Activated CD8-positive, alpha-beta T cell treated with anti-CD3 and anti-CD28 coated beads, Interleukin-2, amount 10 ng/mL, durations not matched to agents 7 days and 5 days (primary cell): ENCODE measurements at regions not wholly inside any gene's neighbourhood (a gene's known extent, or its start where the extent isn't known, plus 50 kb on each side); places are given as distances from the start of the nearest gene placed in this dataset.

Source experiments
- ATAC-seq: fragments of 150-1000 bp; cut with Tn5 transposase; one replicate; pipeline ENCODE4 v1.10.0; 2021; ENCODE audit warnings: moderate library complexity
- CTCF ChIA-PET: fragments of 350-600 bp; sonication (Branson Sonifier 250); formaldehyde crosslinking; loops from one replicate; lab custom pipeline; 2021; ENCODE audit warnings: antibody characterized with exemption; lab: Charles Lee
- POLR2A ChIA-PET: fragments of 350-600 bp; sonication (Branson Sonifier 250); formaldehyde crosslinking; loops from one replicate; lab custom pipeline; 2021; ENCODE audit warnings: antibody characterized with exemption; lab: Charles Lee
- DNase-seq: peaks from one replicate; pipeline ENCODE4 v3.0.0-alpha.2; 2020
- H3K27ac Mint-ChIP-seq: one replicate; pipeline ENCODE4 v1.8.0; 2021; ENCODE audit warnings: mild to moderate bottlenecking, mixed read lengths
- H3K27me3 Mint-ChIP-seq: one replicate; pipeline ENCODE4 v1.8.0; 2021; ENCODE audit warnings: low read depth, mixed read lengths
- H3K36me3 Mint-ChIP-seq: one replicate; pipeline ENCODE4 v1.8.0; 2021; ENCODE audit warnings: low read depth, mixed read lengths
- H3K4me1 Mint-ChIP-seq: one replicate; pipeline ENCODE4 v1.8.0; 2021; ENCODE audit warnings: low read depth, mixed read lengths
- H3K4me3 Mint-ChIP-seq: one replicate; pipeline ENCODE4 v1.8.0; 2021; ENCODE audit warnings: mild to moderate bottlenecking, mixed read lengths
- H3K9me3 Mint-ChIP-seq: one replicate; pipeline ENCODE4 v1.8.0; 2022; ENCODE audit warnings: mixed read lengths; ENCODE audit not compliant: insufficient read depth

DNA sequence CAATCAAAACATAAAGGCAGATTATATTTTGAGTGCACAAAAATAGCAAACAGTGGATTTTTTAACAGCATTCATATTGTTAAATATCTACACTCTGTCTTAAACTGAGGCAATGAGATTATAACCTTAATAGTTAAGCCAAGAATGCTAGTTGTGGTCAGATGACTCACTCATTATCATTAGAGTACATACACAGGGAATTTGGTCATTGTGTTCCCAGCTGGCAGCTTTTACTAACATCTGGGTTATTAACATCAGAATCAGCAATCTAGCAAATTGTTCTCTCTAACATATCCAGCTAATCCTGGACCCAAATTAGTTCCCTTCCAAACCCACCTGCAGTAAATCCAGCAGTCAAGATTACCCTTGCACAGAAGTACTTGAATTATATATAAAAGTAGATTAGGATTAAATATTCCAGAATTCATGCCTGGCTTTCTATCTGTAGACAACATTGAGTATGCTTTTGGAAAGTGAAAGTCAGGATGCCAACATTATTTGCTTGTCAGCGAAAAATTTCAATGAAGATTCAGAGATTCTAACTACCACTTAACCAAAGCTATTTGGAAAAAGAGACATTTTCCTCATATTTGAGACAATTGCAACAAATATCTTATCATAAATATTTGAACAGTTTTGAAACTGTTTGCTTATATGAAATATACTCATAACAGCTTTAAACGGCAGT lies 1035.6 kb upstream of the PHF14 start:
- DNase-seq: no peak
- Mint-ChIP-seq H3K27ac (no peak overlapping the region), H3K4me3 (no peak overlapping the region), H3K9me3 (peaks cover 7% of the 10 kb centered on the region), H3K36me3 (no peaks in the 10 kb centered on the region), H3K4me1 (no peaks in the 10 kb centered on the region), H3K27me3 (no peaks in the 10 kb centered on the region)
- POLR2A ChIA-PET: no interaction called here
- ATAC-seq: no peak
- CTCF ChIA-PET: interaction anchor here (0.7 kb wide), 1 partner anchor 16 kb away, joined by 3 read pairs; no protein-coding TSS in a partner anchor

DNA sequence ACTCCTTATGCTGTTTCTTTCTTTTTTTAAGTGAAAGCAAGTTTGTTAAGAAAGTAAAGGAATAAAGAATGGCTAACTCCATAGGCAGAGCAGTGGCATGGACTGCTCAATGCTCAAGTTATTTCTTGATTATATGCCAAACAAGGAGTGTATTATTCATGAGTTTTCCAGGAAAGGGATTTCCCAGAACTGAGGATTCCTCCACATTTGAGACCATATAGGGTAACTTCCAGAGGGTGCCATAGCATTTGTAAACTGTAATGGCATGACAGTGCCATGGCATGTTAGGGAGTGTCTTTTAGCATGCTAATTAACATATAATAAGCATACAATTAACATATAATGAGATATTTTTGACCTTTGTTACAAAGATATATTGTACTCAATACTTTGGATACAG lies 1034.5 kb upstream of the PHF14 start:
- Mint-ChIP-seq H3K27ac (no peak overlapping the region), H3K4me1 (no peaks in the 10 kb centered on the region), H3K9me3 (peaks cover 3% of the 10 kb centered on the region), H3K27me3 (no peaks in the 10 kb centered on the region), H3K36me3 (no peaks in the 10 kb centered on the region), H3K4me3 (no peak overlapping the region)
- ChIA-PET CTCF (no interaction called here), POLR2A (no interaction called here)
- ATAC-seq: no peak
- DNase-seq: no peak

DNA sequence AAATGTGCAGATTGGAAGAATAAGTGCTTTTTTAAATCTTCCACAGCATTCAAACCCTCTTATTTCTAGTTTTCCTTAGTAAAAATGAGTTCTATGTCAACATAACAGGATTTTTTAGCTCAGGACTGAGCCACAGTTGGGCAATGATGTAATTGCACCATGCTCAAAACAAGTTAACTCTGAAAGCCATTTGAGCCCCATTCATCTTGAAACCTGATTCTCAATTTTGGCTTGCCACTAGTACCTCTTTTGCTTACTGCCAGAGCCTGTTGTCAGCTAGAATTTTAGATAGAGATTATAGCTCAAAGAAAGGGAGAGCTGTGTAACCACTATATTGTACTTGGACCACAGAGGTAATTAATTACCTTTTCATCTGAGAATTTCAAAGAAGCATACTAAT lies 1028.5 kb upstream of the PHF14 start:
- Mint-ChIP-seq H3K4me3 (no peak overlapping the region), H3K27me3 (no peaks in the 10 kb centered on the region), H3K36me3 (no peaks in the 10 kb centered on the region), H3K4me1 (no peaks in the 10 kb centered on the region), H3K27ac (no peak overlapping the region), H3K9me3 (peaks cover 3% of the 10 kb centered on the region)
- ATAC-seq: no peak
- ChIA-PET POLR2A (no interaction called here), CTCF (no interaction called here)
- no peak for DNase-seq

DNA sequence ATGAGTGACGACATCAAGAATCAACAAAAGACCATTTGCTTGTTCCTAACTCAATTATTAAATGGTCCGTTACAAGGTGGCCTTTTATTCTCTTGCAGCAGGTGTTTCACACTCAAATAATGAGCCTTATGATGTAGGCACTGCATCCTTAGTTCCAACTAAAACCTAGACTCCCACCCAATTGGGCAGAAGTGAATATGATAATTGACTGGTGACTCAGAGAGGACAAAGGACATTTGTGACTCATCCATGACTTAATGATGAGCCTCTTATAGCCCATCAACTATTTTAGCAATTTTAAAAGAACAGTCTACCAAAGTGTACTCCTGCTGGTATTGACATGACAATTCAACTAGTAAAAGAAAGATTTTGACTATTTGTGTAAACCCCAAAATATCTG lies 1027.8 kb upstream of the PHF14 start:
- Mint-ChIP-seq H3K4me1 (no peaks in the 10 kb centered on the region), H3K4me3 (no peak overlapping the region), H3K27me3 (no peaks in the 10 kb centered on the region), H3K9me3 (peaks cover 3% of the 10 kb centered on the region), H3K27ac (no peak overlapping the region), H3K36me3 (no peaks in the 10 kb centered on the region)
- ChIA-PET POLR2A (no interaction called here), CTCF (no interaction called here)
- no peak for DNase-seq
- no peak for ATAC-seq

DNA sequence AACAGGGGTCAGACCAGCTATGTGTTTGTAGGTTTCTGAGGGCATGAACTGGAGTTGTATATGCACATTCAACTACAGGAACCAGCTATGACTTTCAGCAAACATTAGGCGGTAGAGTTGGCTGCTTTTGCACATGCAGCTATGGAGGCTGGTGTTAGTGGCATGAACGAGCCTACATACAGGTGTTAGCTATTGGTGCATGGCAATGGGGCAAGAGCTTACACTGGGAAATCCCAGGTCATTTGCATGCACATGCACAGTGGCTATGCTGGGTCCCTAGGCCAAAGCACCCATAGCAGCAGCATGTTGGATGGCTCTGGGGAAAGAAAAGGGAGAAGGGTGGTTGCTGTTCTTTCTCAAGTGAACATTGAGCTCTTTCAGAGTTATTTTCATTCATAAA lies 1018.5 kb upstream of the PHF14 start:
- ATAC-seq (no peak), DNase-seq (no peak)
- Mint-ChIP-seq H3K27ac (no peak overlapping the region), H3K9me3 (no peaks in the 10 kb centered on the region), H3K4me1 (no peaks in the 10 kb centered on the region), H3K4me3 (no peak overlapping the region), H3K36me3 (no peaks in the 10 kb centered on the region), H3K27me3 (no peaks in the 10 kb centered on the region)
- POLR2A ChIA-PET: no interaction called here
- CTCF ChIA-PET: no interaction called here

DNA sequence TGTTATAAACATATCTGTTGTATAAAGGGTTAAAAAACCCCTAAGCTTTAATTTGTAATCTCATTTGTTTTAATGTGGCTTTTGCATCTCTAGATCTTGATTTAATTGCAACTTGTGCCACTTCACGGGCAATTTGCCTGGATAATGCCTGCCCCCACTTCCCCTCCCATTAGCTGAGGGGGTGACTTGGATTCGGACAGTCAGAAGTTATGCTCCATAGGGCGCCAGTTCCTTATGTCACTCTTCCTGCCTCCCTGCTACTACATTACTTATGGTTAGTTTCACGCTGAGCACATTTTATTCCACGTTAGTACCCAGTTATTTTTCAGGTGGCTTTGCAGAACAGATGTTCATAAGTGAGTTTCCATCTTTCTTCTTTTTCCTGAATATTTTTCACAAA lies 1015.2 kb upstream of the PHF14 start:
- H3K4me1 Mint-ChIP-seq: no peaks in the 10 kb centered on the region
- no peaks in the 10 kb centered on the region for H3K27me3 Mint-ChIP-seq
- no peaks in the 10 kb centered on the region for H3K36me3 Mint-ChIP-seq
- ChIA-PET POLR2A (interaction anchor here (0.7 kb wide), 1 partner anchor 9 kb away, joined by 3 read pairs; no protein-coding TSS in a partner anchor), CTCF (no interaction called here)
- no peaks in the 10 kb centered on the region for H3K9me3 Mint-ChIP-seq
- DNase-seq (no peak), ATAC-seq (no peak)
- H3K27ac Mint-ChIP-seq: no peak overlapping the region
- H3K4me3 Mint-ChIP-seq: no peak overlapping the region

DNA sequence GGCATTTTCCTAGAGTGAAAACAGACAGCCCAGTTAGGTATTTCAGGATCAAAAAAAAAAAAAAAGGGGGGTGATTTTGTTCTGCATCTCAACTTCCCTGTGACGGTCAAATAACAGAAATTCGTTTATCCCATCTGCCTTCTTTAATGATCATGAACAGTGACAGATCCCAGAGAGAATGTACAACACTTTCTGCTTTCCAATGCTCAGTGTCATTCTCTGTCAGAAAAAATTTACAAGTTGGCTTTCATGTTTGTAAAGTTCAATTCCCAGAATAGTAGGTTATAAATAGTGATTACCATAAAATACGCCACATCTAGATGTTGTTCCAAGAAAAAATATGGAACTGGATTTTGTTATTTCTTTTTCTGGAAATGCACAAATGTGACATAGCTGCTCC lies 1013.2 kb upstream of the PHF14 start:
- H3K36me3 Mint-ChIP-seq: no peaks in the 10 kb centered on the region
- ChIA-PET CTCF (no interaction called here), POLR2A (no interaction called here)
- no peaks in the 10 kb centered on the region for H3K27me3 Mint-ChIP-seq
- no peak overlapping the region for H3K27ac Mint-ChIP-seq
- no peak for ATAC-seq
- DNase-seq: no peak
- no peaks in the 10 kb centered on the region for H3K4me1 Mint-ChIP-seq
- H3K4me3 Mint-ChIP-seq: no peak overlapping the region
- H3K9me3 Mint-ChIP-seq: peaks cover 5% of the 10 kb centered on the region

DNA sequence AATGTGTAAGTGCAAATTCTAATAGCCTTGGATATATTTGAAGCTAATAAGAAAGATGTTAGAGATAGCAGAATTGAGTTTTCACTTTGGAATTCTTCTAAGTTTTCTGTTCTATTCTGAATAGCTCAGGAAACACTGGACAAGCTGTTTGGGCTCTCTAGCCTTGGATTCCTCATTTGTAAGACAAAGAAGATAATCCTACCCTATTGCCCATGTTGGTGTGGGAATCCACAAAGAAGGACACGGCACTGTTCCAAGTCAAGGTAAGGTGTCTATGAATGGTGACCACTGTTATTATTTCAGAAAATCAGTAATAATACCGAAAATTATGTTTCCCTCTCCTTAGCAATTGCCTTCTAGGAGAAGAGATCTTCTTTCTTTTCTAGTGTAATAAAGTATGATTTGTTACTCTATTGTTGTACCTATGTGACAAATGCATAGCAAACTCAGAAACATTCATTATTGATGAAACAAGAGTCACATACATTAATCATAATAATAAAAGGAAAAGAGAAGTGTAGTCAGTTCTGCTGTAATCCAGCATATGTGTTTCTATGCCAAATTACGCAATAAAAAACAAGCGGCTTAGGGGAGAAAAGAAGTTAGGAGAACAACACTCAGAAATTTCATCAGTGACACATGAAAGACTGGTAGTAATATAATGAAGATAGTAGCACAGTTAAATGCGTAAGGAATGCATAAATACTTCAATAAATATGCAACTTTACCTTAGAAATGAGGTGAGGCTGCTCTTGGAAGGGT lies 1012.3 kb upstream of the PHF14 start:
- no peak for ATAC-seq
- POLR2A ChIA-PET: no interaction called here
- no peaks in the 10 kb centered on the region for H3K4me1 Mint-ChIP-seq
- no peak overlapping the region for H3K27ac Mint-ChIP-seq
- no peak overlapping the region for H3K4me3 Mint-ChIP-seq
- peaks cover 5% of the 10 kb centered on the region for H3K9me3 Mint-ChIP-seq
- DNase-seq: no peak
- CTCF ChIA-PET: no interaction called here
- H3K36me3 Mint-ChIP-seq: no peaks in the 10 kb centered on the region
- no peaks in the 10 kb centered on the region for H3K27me3 Mint-ChIP-seq

DNA sequence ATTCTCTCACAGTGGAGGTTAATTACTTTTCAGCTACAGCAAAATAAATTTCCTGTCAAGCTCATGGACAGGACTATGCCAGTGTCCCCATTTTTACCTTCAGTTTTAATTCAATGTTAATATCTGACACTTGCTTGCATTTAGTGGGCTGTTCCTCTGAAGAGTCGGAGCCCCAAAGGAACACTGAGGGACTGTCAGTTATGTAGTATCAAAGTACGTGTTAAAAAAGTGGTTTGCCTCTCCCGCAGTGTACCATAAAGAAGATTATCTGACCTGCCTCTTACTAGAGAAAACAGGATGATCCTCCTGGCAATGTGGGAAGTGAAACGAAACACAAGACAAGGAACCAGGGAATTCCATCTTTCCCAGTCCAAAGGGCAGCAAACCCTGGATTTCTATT lies 1010.9 kb upstream of the PHF14 start:
- Mint-ChIP-seq H3K9me3 (peaks cover 9% of the 10 kb centered on the region), H3K36me3 (no peaks in the 10 kb centered on the region), H3K4me3 (no peak overlapping the region), H3K27ac (no peak overlapping the region), H3K27me3 (no peaks in the 10 kb centered on the region), H3K4me1 (no peaks in the 10 kb centered on the region)
- DNase-seq: no peak
- ChIA-PET CTCF (no interaction called here), POLR2A (no interaction called here)
- ATAC-seq: no peak

DNA sequence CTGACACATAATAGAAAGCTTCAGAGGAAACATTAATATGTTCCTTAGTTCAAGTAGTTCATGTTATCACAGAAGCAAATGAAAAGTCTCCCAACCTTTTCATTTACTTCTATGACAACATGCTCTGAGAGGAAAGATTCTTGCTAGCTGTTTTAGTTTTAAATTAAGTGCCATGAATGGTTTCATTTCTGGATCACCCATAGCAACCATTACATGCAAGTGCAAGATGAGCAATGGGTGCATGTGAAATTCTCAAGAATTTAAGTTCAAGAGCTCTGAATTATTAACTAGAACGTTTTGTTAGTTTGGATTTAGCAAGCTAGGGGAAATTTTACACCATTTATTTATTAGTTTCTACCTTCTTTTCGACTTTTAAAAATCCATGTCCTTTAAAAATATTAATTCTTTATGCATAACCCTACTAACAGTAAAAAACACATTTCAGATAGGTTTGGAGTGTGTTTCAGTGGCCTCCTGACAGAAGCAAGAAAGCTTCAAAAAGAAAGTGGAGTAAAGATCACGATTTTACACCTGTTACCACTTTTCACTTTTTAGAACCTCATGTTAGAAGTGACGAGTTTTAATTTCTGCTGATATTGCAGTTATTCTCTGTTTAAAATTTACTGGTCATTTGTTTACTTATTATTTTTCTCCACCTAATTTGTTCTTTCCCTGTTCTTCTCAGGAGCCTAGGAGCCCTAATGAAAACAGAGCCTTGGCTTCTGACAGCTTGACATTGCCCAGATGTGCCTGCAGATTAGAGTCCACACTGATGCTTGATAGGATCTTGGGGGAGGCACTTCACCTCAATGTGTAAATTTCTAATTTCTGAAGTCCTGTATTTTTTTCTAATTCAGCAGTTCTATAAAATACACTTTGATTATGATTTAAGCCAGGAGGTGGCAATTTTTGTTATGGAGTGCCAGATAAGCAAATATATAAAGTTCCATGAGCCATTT lies 995.3 kb upstream of the PHF14 start:
- POLR2A ChIA-PET: no interaction called here
- Mint-ChIP-seq H3K27ac (no peak overlapping the region), H3K4me1 (no peaks in the 10 kb centered on the region), H3K4me3 (no peak overlapping the region), H3K27me3 (no peaks in the 10 kb centered on the region), H3K9me3 (peaks cover 6% of the 10 kb centered on the region), H3K36me3 (no peaks in the 10 kb centered on the region)
- no peak for ATAC-seq
- CTCF ChIA-PET: no interaction called here
- no peak for DNase-seq

DNA sequence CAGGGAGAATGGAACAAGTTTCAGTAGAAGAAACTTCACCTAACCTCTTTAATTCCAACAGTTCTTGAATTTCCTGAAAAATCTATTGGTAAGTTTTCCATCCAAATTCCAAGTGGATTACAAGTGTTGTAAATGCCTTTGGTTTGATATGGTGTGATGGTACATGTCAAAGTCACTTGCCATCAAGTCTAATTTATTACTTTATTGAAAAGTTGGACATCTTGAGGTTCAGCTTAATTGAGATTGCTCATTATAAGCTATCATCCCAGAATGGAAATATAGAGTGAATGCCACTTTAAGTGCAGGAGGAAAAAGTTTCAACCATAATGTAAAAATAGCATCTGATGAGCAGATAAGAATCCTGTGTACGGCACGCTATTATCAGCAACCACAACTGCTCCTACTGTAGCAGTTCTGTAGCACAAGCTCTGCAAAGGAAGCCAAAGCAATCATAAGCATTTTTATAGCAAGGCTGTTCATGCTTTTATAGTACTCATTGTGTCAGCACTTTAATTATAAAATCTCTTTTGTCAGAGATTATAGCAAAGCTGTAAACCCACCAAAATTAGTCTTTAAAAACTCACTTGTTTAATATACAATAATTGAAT lies 991.8 kb upstream of the PHF14 start:
- H3K4me1 Mint-ChIP-seq: no peaks in the 10 kb centered on the region
- no peak overlapping the region for H3K27ac Mint-ChIP-seq
- peaks cover 9% of the 10 kb centered on the region for H3K9me3 Mint-ChIP-seq
- no peak for DNase-seq
- POLR2A ChIA-PET: no interaction called here
- ATAC-seq: no peak
- H3K27me3 Mint-ChIP-seq: no peaks in the 10 kb centered on the region
- H3K4me3 Mint-ChIP-seq: no peak overlapping the region
- no peaks in the 10 kb centered on the region for H3K36me3 Mint-ChIP-seq
- CTCF ChIA-PET: no interaction called here
